ENCODE measurements at regions not wholly inside any gene's neighbourhood (a gene's known extent, or its start where the extent isn't known, plus 50 kb on each side); places are given as distances from the start of the nearest gene placed in this dataset.

DNA sequence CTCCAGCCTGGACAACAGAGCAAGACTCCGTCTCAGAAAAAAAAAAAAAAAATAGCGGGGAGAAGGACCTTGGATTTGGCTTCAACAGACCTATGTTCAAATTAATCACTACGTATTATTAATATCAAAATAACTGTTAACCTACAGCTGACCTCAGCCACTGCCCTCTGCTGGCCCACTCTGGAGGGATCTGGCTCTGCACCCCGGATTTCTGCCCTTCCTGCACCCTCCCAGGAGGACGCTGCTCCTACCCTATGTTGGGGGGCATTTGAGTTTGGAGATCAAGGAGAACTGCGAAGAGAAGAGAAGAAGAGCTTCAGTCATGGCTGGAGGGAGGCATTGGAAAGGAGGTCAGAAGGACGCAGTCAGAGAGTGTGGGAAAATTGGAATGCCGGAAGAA lies 96.7 kb downstream of the PSMG1 start:
- ChIA-PET CTCF (interaction anchor here (0.9 to 1.7 kb wide), 2 partner anchors 15 to 40 kb away, joined by 3 to 5 read pairs; no protein-coding TSS in a partner anchor), POLR2A (no interaction called here)
- Histone ChIP-seq H3K27me3 (ENCODE audit: control insufficient read depth, insufficient read depth, low read length) (peaks cover 8% of the 10 kb centered on the region), H3K36me3 (ENCODE audit: control insufficient read depth, insufficient read depth, low read length) (no peaks in the 10 kb centered on the region), H3K4me3 (ENCODE audit: low read depth, low read length) (no peak overlapping the region)
- TF ChIP-seq CTCF (IDR thresholded peaks at IDR 0.05; ENCODE audit: insufficient read depth, low read depth, low read length), result no peak
- no peak for DNase-seq (ENCODE audit: low read depth)

GRCh38 chr21:39085843-39086405 lies 97.3 kb downstream of the PSMG1 start:
- no peak for DNase-seq (ENCODE audit: low read depth)
- no peak for TF ChIP-seq CTCF (IDR thresholded peaks at IDR 0.05; ENCODE audit: insufficient read depth, low read depth, low read length)
- Histone ChIP-seq H3K27me3 (ENCODE audit: control insufficient read depth, insufficient read depth, low read length) (peaks cover 8% of the 10 kb centered on the region), H3K36me3 (ENCODE audit: control insufficient read depth, insufficient read depth, low read length) (no peaks in the 10 kb centered on the region), H3K4me3 (ENCODE audit: low read depth, low read length) (no peak overlapping the region)
- CTCF ChIA-PET, result interaction anchor here (0.9 to 1.7 kb wide), 2 partner anchors 14 to 40 kb away, joined by 3 to 5 read pairs; no protein-coding TSS in a partner anchor
- POLR2A ChIA-PET, result no interaction called here

DNA sequence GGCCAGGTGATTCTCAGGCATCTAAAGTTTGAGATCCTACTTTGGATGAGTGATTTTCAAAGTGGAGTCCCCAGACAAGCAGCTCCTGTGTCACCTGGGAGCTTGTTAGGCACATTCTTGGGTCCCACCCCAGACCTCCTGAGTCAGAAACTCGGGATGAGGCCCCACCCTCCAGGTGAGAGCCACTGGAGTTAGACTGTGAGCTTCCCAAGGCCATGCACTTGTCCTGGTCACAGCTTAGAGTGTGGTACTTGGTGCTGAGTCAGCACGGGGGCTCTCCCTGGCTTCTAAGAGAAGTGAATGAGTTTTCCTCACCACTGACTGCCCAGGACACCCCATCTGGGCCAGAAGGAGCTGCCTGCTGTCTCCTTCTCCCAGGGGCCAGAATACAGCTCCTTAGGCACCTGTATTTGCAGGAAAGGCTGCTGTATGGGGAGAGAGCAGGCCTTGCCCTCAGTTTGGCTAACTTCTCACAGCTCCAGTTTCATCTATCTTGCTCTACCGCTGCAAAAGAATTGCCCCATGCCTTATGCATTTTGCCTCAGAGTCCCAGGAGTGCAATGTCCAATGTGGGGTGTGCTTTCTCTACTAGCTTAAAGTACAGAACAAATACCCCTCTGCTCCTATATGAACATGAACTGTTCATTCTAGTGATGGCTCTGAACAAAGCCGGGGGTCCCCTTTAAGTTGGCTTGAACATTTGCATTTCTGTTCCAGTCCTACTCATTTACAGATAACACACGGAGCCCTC lies 98.1 kb downstream of the PSMG1 start:
- ChIA-PET POLR2A (no interaction called here), CTCF (interaction anchor here (0.8 to 1.7 kb wide), 3 partner anchors 13 to 375 kb away, joined by 3 to 5 read pairs (median 3); no protein-coding TSS in a partner anchor)
- Histone ChIP-seq H3K27me3 (ENCODE audit: control insufficient read depth, insufficient read depth, low read length) (peaks cover 8% of the 10 kb centered on the region), H3K36me3 (ENCODE audit: control insufficient read depth, insufficient read depth, low read length) (no peaks in the 10 kb centered on the region), H3K4me3 (ENCODE audit: low read depth, low read length) (no peak overlapping the region)
- DNase-seq (ENCODE audit: low read depth), result no peak
- TF ChIP-seq CTCF (IDR thresholded peaks at IDR 0.05; ENCODE audit: insufficient read depth, low read depth, low read length), result no peak

DNA sequence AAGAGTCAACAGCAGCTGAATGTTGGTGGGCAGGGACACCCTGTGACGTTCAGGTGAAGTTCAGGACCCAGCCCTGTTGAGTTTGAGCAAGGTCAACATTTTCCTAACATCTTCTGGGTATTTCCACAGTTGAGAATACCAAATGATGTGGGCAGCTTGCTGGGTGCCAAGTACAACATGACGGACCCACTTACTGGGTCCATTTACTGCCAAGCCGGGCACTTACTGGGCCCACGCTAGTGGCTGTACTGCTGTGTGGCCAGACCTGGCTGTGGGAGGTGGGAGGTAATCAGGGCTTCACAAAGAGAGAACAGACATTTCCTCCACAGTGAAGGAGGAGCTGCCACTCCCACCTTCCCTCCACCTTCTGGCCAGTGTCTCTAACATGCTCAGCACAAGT lies 99.2 kb downstream of the PSMG1 start:
- DNase-seq (ENCODE audit: low read depth), result no peak
- peaks cover 8% of the 10 kb centered on the region for H3K27me3 ChIP-seq (ENCODE audit: control insufficient read depth, insufficient read depth, low read length)
- TF ChIP-seq CTCF (IDR thresholded peaks at IDR 0.05; ENCODE audit: insufficient read depth, low read depth, low read length), result no peak
- H3K36me3 ChIP-seq (ENCODE audit: control insufficient read depth, insufficient read depth, low read length), result no peaks in the 10 kb centered on the region
- POLR2A ChIA-PET, result no interaction called here
- H3K4me3 ChIP-seq (ENCODE audit: low read depth, low read length), result no peak overlapping the region
- CTCF ChIA-PET, result no interaction called here

DNA sequence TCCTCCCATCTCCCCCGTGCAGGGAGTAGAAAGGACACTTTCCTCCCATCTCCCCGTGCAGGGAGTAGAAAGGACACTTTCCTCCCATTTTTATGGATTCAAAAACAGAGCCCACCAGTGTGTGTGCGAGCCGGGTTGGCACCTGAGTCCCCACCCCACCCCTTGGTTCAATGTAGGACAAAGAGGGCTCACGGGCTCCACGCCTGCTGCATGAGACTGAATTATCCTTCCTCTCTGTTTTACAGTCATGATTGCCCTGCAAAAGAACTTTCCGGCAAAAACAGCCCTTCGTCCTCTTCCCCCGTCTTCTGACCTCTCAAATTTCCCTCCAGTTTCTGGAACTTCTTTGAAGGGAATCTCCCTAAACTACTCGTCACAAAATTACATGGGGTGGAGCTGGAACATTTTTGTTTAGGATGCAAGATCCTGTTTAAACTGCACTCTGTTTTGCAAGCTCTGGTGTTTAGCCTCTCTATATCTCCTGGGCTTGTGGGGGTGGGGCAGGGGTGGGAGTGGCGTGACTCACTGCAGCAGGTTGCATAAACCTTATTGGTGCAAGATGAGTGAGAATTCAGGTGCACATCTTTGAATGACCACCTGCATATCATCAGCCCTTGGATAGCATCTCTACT lies 99.8 kb downstream of the PSMG1 start:
- no peak for DNase-seq (ENCODE audit: low read depth)
- POLR2A ChIA-PET, result no interaction called here
- Histone ChIP-seq H3K27me3 (ENCODE audit: control insufficient read depth, insufficient read depth, low read length) (peaks cover 8% of the 10 kb centered on the region), H3K4me3 (ENCODE audit: low read depth, low read length) (no peak overlapping the region), H3K36me3 (ENCODE audit: control insufficient read depth, insufficient read depth, low read length) (no peaks in the 10 kb centered on the region)
- no peak for TF ChIP-seq CTCF (IDR thresholded peaks at IDR 0.05; ENCODE audit: insufficient read depth, low read depth, low read length)
- CTCF ChIA-PET, result no interaction called here
